HEK293 (cell line): ENCODE measurements at regions not wholly inside any gene's neighbourhood (a gene's known extent, or its start where the extent isn't known, plus 50 kb on each side); places are given as distances from the start of the nearest gene placed in this dataset.

Experiments
- CTCF ChIA-PET: fragments of 350-600 bp; formaldehyde crosslinking; extraction: SDS; loops from one replicate; lab custom pipeline; 2021; ENCODE audit warnings: antibody characterized with exemption; lab: Yijun Ruan, JAX
- POLR2A ChIA-PET: fragments of 300-600 bp; formaldehyde crosslinking; extraction: SDS; loops from one replicate; lab custom pipeline; 2020; ENCODE audit warnings: antibody characterized with exemption, inconsistent platforms; lab: Yijun Ruan, JAX
- H3K27ac ChIP-seq: fragments of 200-500 bp; sonication (Bioruptor generic); 2 replicates; pipeline ENCODE4 v1.5.1; 2014; ENCODE audit warnings: low read depth, low read length, control low read depth, inconsistent platforms; ENCODE audit errors: extremely low read depth
- H3K36me3 ChIP-seq, 2 experiments: fragments of 200-500 bp in 1 of 2; sonication (Bioruptor generic) in 1 of 2; 1 replicate in 1 of 2; 2 replicates in 1 of 2; pipeline ENCODE4 v1.5.1; 2014 to 2017; ENCODE audit warnings: inconsistent platforms in 2 of 2, low read length in 2 of 2; ENCODE audit not compliant: control insufficient read depth in 2 of 2, insufficient read depth in 1 of 2
- H3K4me1 ChIP-seq: fragments of 200-500 bp; sonication (Bioruptor generic); 2 replicates; pipeline ENCODE4 v1.5.1; 2014; ENCODE audit warnings: mild to moderate bottlenecking, low read length, inconsistent platforms; ENCODE audit not compliant: control insufficient read depth, insufficient read depth
- H3K4me3 ChIP-seq: 2 replicates; pipeline ENCODE4 v1.5.1; 2011; ENCODE audit warnings: low read depth, mild to moderate bottlenecking, control low read depth, low read length, moderate library complexity
- H3K9me3 ChIP-seq: fragments of 200-500 bp; sonication (Bioruptor generic); 2 replicates; pipeline ENCODE4 v1.5.1; 2014; ENCODE audit warnings: low read depth, low read length, inconsistent platforms; ENCODE audit not compliant: control insufficient read depth, insufficient read depth
- GLIS2 ChIP-seq: fragments of 450-650 bp; formaldehyde crosslinking; IDR thresholded peaks from 2 replicates; pipeline ENCODE4 v1.5.1; 2016; ENCODE audit warnings: missing biosample characterization, missing genetic modification characterization
- HOXA7 ChIP-seq: sonication (generic); formaldehyde crosslinking; IDR thresholded peaks from 2 replicates; pipeline ENCODE4 v1.8.1; 2022; ENCODE audit warnings: missing genetic modification reagents, borderline replicate concordance
- KLF1 ChIP-seq: fragments of 450-650 bp; formaldehyde crosslinking; IDR thresholded peaks from 2 replicates; pipeline ENCODE4 v1.5.1; 2016; ENCODE audit warnings: missing biosample characterization, missing genetic modification characterization
- KLF9 ChIP-seq: fragments of 450-650 bp; formaldehyde crosslinking; IDR thresholded peaks from 2 replicates; pipeline ENCODE4 v1.5.1; 2016; ENCODE audit warnings: missing biosample characterization, missing genetic modification characterization, low read depth
- ZBTB8A ChIP-seq: fragments of 450-650 bp; formaldehyde crosslinking; IDR thresholded peaks from 2 replicates; pipeline ENCODE4 v1.5.1; 2016; ENCODE audit warnings: missing biosample characterization, missing genetic modification characterization
- ZNF10 ChIP-seq: fragments of 450-650 bp; formaldehyde crosslinking; IDR thresholded peaks from 2 replicates; pipeline ENCODE4 v1.5.1; 2017; ENCODE audit warnings: missing biosample characterization, missing genetic modification characterization
- ZNF133 ChIP-seq: fragments of 450-650 bp; formaldehyde crosslinking; IDR thresholded peaks from 2 replicates; pipeline ENCODE4 v1.5.1; 2016; ENCODE audit warnings: missing biosample characterization, missing genetic modification characterization
- ZNF157 ChIP-seq: fragments of 450-650 bp; formaldehyde crosslinking; IDR thresholded peaks from 2 replicates; pipeline ENCODE4 v1.5.1; 2016; ENCODE audit warnings: missing biosample characterization, missing genetic modification characterization
- ZNF184 ChIP-seq: fragments of 450-650 bp; IDR thresholded peaks from 2 replicates; pipeline ENCODE4 v1.5.1; 2018; ENCODE audit warnings: missing biosample characterization, mild to moderate bottlenecking, missing genetic modification characterization
- ZNF19 ChIP-seq: fragments of 450-650 bp; formaldehyde crosslinking; IDR thresholded peaks from 2 replicates; pipeline ENCODE4; 2016; ENCODE audit warnings: missing biosample characterization, missing genetic modification characterization, low read depth
- ZNF202 ChIP-seq: fragments of 450-650 bp; formaldehyde crosslinking; IDR thresholded peaks from 2 replicates; pipeline ENCODE4 v1.5.1; 2016; ENCODE audit warnings: missing biosample characterization, missing genetic modification characterization, borderline replicate concordance
- ZNF211 ChIP-seq: fragments of 450-650 bp; formaldehyde crosslinking; IDR thresholded peaks from 2 replicates; pipeline ENCODE4 v1.5.1; 2016; ENCODE audit warnings: low read depth, missing biosample characterization, missing genetic modification characterization
- ZNF341 ChIP-seq: fragments of 450-650 bp; formaldehyde crosslinking; IDR thresholded peaks from 2 replicates; pipeline ENCODE4; 2016; ENCODE audit warnings: low read depth, missing biosample characterization, missing genetic modification characterization
- ZNF549 ChIP-seq: fragments of 450-650 bp; IDR thresholded peaks from 2 replicates; pipeline ENCODE4 v1.5.1; 2018; ENCODE audit warnings: missing biosample characterization, missing genetic modification characterization, mild to moderate bottlenecking, inconsistent platforms, moderate library complexity
- ZNF621 ChIP-seq: fragments of 450-650 bp; formaldehyde crosslinking; IDR thresholded peaks from 2 replicates; pipeline ENCODE4 v1.5.1; 2017; ENCODE audit warnings: missing biosample characterization, missing genetic modification characterization
- ZNF624 ChIP-seq: fragments of 450-650 bp; formaldehyde crosslinking; IDR thresholded peaks from 2 replicates; pipeline ENCODE4 v1.5.1; 2017; ENCODE audit warnings: missing biosample characterization, missing genetic modification characterization
- ZNF768 ChIP-seq: fragments of 450-650 bp; formaldehyde crosslinking; IDR thresholded peaks from 2 replicates; pipeline ENCODE4 v1.5.1; 2018; ENCODE audit warnings: missing biosample characterization, mild to moderate bottlenecking, missing genetic modification characterization
- ZNF830 ChIP-seq: fragments of 450-650 bp; IDR thresholded peaks from 2 replicates; pipeline ENCODE4 v1.5.0; 2018; ENCODE audit warnings: missing biosample characterization, missing genetic modification characterization, low read depth, mild to moderate bottlenecking, moderate library complexity
- TF ChIP-seq, protein P1 (sequence below): fragments of 450-650 bp; formaldehyde crosslinking; IDR thresholded peaks from 2 replicates; pipeline ENCODE4 v1.5.1; 2016; ENCODE audit warnings: missing biosample characterization, missing genetic modification characterization
- TF ChIP-seq, protein P2 (sequence below): fragments of 450-650 bp; formaldehyde crosslinking; IDR thresholded peaks from 2 replicates; pipeline ENCODE4 v1.5.1; 2016; ENCODE audit warnings: missing biosample characterization, missing genetic modification characterization
- TF ChIP-seq, protein P3 (sequence below): fragments of 450-650 bp; formaldehyde crosslinking; IDR thresholded peaks from 2 replicates; pipeline ENCODE4 v1.5.1; 2016; ENCODE audit warnings: missing biosample characterization, missing genetic modification characterization
- TF ChIP-seq, protein P4 (sequence below): fragments of 450-650 bp; formaldehyde crosslinking; IDR thresholded peaks from 2 replicates; pipeline ENCODE4 v1.5.1; 2016; ENCODE audit warnings: missing biosample characterization, missing genetic modification characterization, low read depth
- TF ChIP-seq, protein P5 (sequence below): fragments of 450-650 bp; formaldehyde crosslinking; conservative IDR thresholded peaks from 2 replicates; pipeline ENCODE4 v1.5.1; 2016; ENCODE audit warnings: low read depth, missing biosample characterization, missing genetic modification characterization

DNA sequence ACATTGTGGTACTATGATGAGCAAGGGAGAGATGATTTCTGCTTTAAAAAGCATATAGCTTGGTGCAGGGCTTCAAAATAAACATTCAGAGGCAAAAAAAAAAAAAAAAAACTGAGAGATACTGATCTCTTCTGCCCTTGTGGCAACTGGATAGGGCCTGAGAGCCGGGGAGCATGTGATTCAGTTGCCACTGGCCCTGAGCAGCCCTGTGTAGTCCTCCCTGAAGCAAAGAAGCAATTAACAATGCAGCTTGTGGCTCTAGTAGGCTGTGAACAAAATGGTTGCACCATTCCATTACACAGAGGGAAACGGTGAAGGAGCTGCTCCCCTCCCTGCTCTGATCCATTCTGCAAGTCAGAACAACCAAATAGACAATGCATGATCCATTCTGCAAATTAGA, 347.5 kb upstream of the DAB2 start:
- POLR2A ChIA-PET, result no interaction called here
- H3K36me3 ChIP-seq, result no peaks in the 10 kb centered on the region
- H3K9me3 ChIP-seq, result no peaks in the 10 kb centered on the region
- H3K4me3 ChIP-seq, result no peak overlapping the region
- no peak overlapping the region for H3K27ac ChIP-seq
- CTCF ChIA-PET, result no interaction called here
- no peak for TF ChIP-seq ZNF624 (tag by site-specific recombination)
- TF ChIP-seq KLF1 (tag by site-specific recombination), result no peak
- TF ChIP-seq GLIS2 (tag by site-specific recombination), result no peak
- no peak for TF ChIP-seq ZNF202
- no peak for TF ChIP-seq ZNF621 (tag by site-specific recombination)
- no peak for TF ChIP-seq KLF9
- TF ChIP-seq ZBTB8A (tag by site-specific recombination), result no peak
- TF ChIP-seq, protein P1, sequence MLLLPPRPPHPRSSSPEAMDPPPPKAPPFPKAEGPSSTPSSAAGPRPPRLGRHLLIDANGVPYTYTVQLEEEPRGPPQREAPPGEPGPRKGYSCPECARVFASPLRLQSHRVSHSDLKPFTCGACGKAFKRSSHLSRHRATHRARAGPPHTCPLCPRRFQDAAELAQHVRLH (tag by site-specific recombination), result no peak
- no peak for TF ChIP-seq ZNF768
- TF ChIP-seq ZNF133 (tag by site-specific recombination), result no peak
- TF ChIP-seq ZNF830 (tag by site-specific recombination), result no peak
- TF ChIP-seq, protein P2, sequence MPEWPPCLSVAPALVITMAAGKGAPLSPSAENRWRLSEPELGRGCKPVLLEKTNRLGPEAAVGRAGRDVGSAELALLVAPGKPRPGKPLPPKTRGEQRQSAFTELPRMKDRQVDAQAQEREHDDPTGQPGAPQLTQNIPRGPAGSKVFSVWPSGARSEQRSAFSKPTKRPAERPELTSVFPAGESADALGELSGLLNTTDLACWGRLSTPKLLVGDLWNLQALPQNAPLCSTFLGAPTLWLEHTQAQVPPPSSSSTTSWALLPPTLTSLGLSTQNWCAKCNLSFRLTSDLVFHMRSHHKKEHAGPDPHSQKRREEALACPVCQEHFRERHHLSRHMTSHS, result no peak
- TF ChIP-seq, protein P3, sequence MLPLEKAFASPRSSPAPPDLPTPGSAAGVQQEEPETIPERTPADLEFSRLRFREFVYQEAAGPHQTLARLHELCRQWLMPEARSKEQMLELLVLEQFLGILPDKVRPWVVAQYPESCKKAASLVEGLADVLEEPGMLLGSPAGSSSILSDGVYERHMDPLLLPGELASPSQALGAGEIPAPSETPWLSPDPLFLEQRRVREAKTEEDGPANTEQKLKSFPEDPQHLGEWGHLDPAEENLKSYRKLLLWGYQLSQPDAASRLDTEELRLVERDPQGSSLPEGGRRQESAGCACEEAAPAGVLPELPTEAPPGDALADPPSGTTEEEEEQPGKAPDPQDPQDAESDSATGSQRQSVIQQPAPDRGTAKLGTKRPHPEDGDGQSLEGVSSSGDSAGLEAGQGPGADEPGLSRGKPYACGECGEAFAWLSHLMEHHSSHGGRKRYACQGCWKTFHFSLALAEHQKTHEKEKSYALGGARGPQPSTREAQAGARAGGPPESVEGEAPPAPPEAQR (tag by site-specific recombination), result no peak
- no peak for TF ChIP-seq ZNF341
- TF ChIP-seq ZNF10 (tag by site-specific recombination), result no peak
- no peak for TF ChIP-seq ZNF157
- TF ChIP-seq HOXA7, result no peak
- TF ChIP-seq ZNF549 (tag by site-specific recombination), result no peak
- TF ChIP-seq, protein P4, sequence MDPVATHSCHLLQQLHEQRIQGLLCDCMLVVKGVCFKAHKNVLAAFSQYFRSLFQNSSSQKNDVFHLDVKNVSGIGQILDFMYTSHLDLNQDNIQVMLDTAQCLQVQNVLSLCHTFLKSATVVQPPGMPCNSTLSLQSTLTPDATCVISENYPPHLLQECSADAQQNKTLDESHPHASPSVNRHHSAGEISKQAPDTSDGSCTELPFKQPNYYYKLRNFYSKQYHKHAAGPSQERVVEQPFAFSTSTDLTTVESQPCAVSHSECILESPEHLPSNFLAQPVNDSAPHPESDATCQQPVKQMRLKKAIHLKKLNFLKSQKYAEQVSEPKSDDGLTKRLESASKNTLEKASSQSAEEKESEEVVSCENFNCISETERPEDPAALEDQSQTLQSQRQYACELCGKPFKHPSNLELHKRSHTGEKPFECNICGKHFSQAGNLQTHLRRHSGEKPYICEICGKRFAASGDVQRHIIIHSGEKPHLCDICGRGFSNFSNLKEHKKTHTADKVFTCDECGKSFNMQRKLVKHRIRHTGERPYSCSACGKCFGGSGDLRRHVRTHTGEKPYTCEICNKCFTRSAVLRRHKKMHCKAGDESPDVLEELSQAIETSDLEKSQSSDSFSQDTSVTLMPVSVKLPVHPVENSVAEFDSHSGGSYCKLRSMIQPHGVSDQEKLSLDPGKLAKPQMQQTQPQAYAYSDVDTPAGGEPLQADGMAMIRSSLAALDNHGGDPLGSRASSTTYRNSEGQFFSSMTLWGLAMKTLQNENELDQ, result no peak
- no peaks in the 10 kb centered on the region for H3K4me1 ChIP-seq

DNA sequence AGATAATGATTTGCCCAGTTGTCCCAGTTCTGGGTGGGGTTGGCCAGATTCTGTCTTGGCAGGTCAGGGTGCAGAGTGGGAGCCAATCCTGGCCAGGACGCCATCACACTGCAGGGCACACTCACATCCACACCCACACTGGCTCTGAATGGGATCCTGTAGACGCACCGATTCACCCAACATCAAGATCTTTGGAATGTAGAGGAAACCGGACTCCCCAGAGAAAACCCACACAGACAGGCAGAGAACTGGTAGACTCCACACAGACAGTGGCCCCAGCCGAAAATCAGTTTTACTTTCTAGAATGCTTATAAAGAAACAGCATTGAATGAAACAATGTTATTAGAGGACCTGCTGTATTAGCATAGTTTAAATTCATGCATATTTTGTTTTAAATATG, 343.1 kb upstream of the DAB2 start:
- Histone ChIP-seq H3K27ac (no peak overlapping the region), H3K4me3 (no peak overlapping the region), H3K4me1 (no peaks in the 10 kb centered on the region), H3K9me3 (no peaks in the 10 kb centered on the region), H3K36me3 (no peaks in the 10 kb centered on the region)
- TF ChIP-seq ZNF184 (tag by site-specific recombination) (no peak), ZNF19 (tag by site-specific recombination) (no peak), ZNF211 (tag by site-specific recombination) (no peak), ZNF549 (tag by site-specific recombination) (no peak)
- TF ChIP-seq, protein P5, sequence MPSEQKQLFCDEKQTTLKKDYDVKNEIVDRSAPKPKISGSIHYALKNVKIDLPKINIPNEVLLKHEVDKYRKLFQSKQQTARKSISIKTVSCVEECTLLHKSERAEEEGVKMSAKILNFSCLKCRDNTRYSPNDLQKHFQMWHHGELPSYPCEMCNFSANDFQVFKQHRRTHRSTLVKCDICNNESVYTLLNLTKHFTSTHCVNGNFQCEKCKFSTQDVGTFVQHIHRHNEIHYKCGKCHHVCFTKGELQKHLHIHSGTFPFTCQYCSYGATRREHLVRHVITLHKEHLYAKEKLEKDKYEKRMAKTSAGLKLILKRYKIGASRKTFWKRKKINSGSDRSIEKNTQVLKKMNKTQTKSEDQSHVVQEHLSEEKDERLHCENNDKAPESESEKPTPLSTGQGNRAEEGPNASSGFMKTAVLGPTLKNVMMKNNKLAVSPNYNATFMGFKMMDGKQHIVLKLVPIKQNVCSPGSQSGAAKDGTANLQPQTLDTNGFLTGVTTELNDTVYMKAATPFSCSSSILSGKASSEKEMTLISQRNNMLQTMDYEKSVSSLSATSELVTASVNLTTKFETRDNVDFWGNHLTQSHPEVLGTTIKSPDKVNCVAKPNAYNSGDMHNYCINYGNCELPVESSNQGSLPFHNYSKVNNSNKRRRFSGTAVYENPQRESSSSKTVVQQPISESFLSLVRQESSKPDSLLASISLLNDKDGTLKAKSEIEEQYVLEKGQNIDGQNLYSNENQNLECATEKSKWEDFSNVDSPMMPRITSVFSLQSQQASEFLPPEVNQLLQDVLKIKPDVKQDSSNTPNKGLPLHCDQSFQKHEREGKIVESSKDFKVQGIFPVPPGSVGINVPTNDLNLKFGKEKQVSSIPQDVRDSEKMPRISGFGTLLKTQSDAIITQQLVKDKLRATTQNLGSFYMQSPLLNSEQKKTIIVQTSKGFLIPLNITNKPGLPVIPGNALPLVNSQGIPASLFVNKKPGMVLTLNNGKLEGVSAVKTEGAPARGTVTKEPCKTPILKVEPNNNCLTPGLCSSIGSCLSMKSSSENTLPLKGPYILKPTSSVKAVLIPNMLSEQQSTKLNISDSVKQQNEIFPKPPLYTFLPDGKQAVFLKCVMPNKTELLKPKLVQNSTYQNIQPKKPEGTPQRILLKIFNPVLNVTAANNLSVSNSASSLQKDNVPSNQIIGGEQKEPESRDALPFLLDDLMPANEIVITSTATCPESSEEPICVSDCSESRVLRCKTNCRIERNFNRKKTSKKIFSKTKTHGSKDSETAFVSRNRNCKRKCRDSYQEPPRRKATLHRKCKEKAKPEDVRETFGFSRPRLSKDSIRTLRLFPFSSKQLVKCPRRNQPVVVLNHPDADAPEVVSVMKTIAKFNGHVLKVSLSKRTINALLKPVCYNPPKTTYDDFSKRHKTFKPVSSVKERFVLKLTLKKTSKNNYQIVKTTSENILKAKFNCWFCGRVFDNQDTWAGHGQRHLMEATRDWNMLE (tag by site-specific recombination), result no peak
- ChIA-PET POLR2A (no interaction called here), CTCF (no interaction called here)
